Heart left ventricle (tissue), 16 donors: ENCODE measurements at regions not wholly inside any gene's neighbourhood (a gene's known extent, or its start where the extent isn't known, plus 50 kb on each side); places are given as distances from the start of the nearest gene placed in this dataset.

Source experiments
- ATAC-seq, 4 donors: fragments of 200-7000 bp; cut with Tn5 transposase; one replicate each; pipeline ENCODE4 v1.9.1; 2020 to 2022; ENCODE audit warnings: moderate library complexity in 4 of 4, mild to moderate bottlenecking in 3 of 4, moderate number of reproducible peaks in 1 of 4
- DNase-seq, 5 donors: peaks; one replicate each; pipeline ENCODE4 v3.0.0-alpha.2; 2020
- H3K27ac ChIP-seq, 12 donors: fragments of 200-600 bp; sonication (generic) in 4 of 12; one replicate each; pipeline versions ENCODE4 v1.5.0 to v1.8.0; 2016 to 2022; ENCODE audit warnings: mild to moderate bottlenecking in 2 of 12
- H3K27me3 ChIP-seq, 9 donors: fragments of 200-600 bp; sonication (generic) in 2 of 9; one replicate each; pipeline versions ENCODE4 v1.5.1 to v1.8.0; 2016 to 2022; ENCODE audit warnings: mild to moderate bottlenecking in 3 of 9
- H3K36me3 ChIP-seq, 9 donors: fragments of 200-600 bp; sonication (generic) in 2 of 9; one replicate each; pipeline versions ENCODE4 v1.5.0 to v1.8.0; 2018 to 2022; ENCODE audit warnings: mild to moderate bottlenecking in 2 of 9
- H3K4me1 ChIP-seq, 12 donors: fragments of 200-600 bp; sonication (generic) in 4 of 12; one replicate each; pipeline versions ENCODE4 v1.5.0 to v1.8.0; 2016 to 2022; ENCODE audit warnings: mild to moderate bottlenecking in 3 of 12
- H3K4me3 ChIP-seq, 12 donors: fragments of 200-600 bp; sonication (generic) in 4 of 12; one replicate each; pipeline versions ENCODE4 v1.5.0 to v1.8.0; 2017 to 2022; ENCODE audit warnings: mild to moderate bottlenecking in 9 of 12, moderate library complexity in 4 of 12
- H3K9me3 ChIP-seq, 12 donors: fragments of 200-600 bp; sonication (generic) in 4 of 12; one replicate each; pipeline versions ENCODE4 v1.5.0 to v1.8.0; 2016 to 2022; ENCODE audit warnings: mild to moderate bottlenecking in 1 of 12
- CTCF ChIP-seq, 12 donors: fragments of 200-600 bp; sonication (generic) in 4 of 12; IDR thresholded peaks; one replicate each; pipeline versions ENCODE4 v1.5.0 to v1.8.0; 2018 to 2022; ENCODE audit warnings: antibody characterized with exemption in 12 of 12, mild to moderate bottlenecking in 5 of 12
- POLR2A ChIP-seq, 2 donors: fragments of 450-650 bp; IDR thresholded peaks; one replicate each; pipeline ENCODE4 v1.6.1; 2017; ENCODE audit warnings: antibody characterized with exemption in 2 of 2, mild to moderate bottlenecking in 2 of 2, moderate library complexity in 2 of 2
- WGBS, 4 donors: extraction: QIAGEN DNeasy Blood & Tissue Kit in 2 of 4; methylation state at CpG; one replicate each; pipeline versions ENCODE4 v1.1.5 to v1.1.7; 2013 to 2018; 5-methylcytosine and 5-hydroxymethylcytosine counted together
- intact Hi-C, 10 donors: fragments of 100-400 bp; cut with DNase I; formaldehyde crosslinking; loops; one replicate each; pipeline versions ENCODE4 v1.11.1 to v1.14.2; 2022
- donor health status: ischemic (EF 13 %, LVEDD 7.1; RV severe dilation, severe dysfunction).
- donor health status: healthy with polysubstance abuse.
- donor health status: DM: no; HTN: yes; CAD: no.
- donor health status: DM: no; HTN: no; CAD: no.
- donor health status: ischemic (EF 25% LVEDD 6.9; RV normal size, moderate dysfunction).
- donor health status: ischemic (EF 25% LVEDD 5.7; RV mildly dilated, moderate dysfunction).
- donor health status: healthy.
- donor health status: DM: yes; HTN: yes; CAD: no.
- donor health status: ischemic (EF 35%, LVEDD 5.7; RV mildly dilated, moderate dysfunction).
- donor health status: nonischemic (EF 11% LVEDD 7.7; RV severe dilation, severe dysfunction).
- donor health status: DM: yes; HTN: yes; CAD: no.
- donor health status: PGD.
- donor health status: ischemic (EF 29% LVEDD 5.4; RV normal size, mild dysfunction).
- donor health status: nonischemic (EF 23%, LVEDD 6.1; RV moderate dilation, normal function).

- Histone ChIP-seq H3K4me1 (peaks cover 0 to 15% (median 3%) of the 10 kb centered on the region in 12 donors), H3K4me3 (no peak overlapping the region), H3K27ac (no peak overlapping the region), H3K27me3 (no peaks in the 10 kb centered on the region), H3K36me3 (no peaks in the 10 kb centered on the region), H3K9me3 (no peaks in the 10 kb centered on the region)
- TF ChIP-seq CTCF (IDR thresholded peaks at IDR 0.05) (no peak), POLR2A (IDR thresholded peaks at IDR 0.05) (no peak)
- WGBS, 4 donors: 96 to 97% (median 97%) methylated on average over 8 of the region's 8 CpGs
- no peak for ATAC-seq
- intact Hi-C loops: loop anchor here in 2 of 10 donors (5.0 kb wide), 2 partner anchors 39 to 54 kb away; no protein-coding TSS in a partner anchor
- DNase-seq: no peak
Measured at GRCh38 chr3:193808317-193808716, 215.3 kb downstream of the OPA1 start.

- H3K9me3 ChIP-seq: no peaks in the 10 kb centered on the region
- H3K4me1 ChIP-seq: peaks cover 0 to 15% (median 3%) of the 10 kb centered on the region in 12 donors
- intact Hi-C loops: loop anchor here in 2 of 10 donors (5.0 kb wide), 2 partner anchors 38 to 53 kb away; no protein-coding TSS in a partner anchor
- DNase-seq: no peak
- 84 to 99% (median 93%) methylated on average over 2 of the region's 2 CpGs for WGBS, 4 donors
- no peak overlapping the region for H3K27ac ChIP-seq
- ATAC-seq: no peak
- H3K4me3 ChIP-seq: no peak overlapping the region
- no peaks in the 10 kb centered on the region for H3K36me3 ChIP-seq
- H3K27me3 ChIP-seq: no peaks in the 10 kb centered on the region
- TF ChIP-seq CTCF (IDR thresholded peaks at IDR 0.05): no peak
- no peak for TF ChIP-seq POLR2A (IDR thresholded peaks at IDR 0.05)
Measured at GRCh38 chr3:193809106-193809505, 216.1 kb downstream of the OPA1 start.

GRCh38 chr3:193812078-193812725 is 219.2 kb downstream of the OPA1 start:
- no peak for ATAC-seq
- no peak for DNase-seq
- no peaks in the 10 kb centered on the region for H3K9me3 ChIP-seq
- no peaks in the 10 kb centered on the region for H3K27me3 ChIP-seq
- WGBS, 4 donors: 95 to 99% (median 97%) methylated on average over 5 of the region's 5 CpGs
- intact Hi-C loops: no loop called here
- H3K4me3 ChIP-seq: no peak overlapping the region
- peaks cover 0 to 15% (median 0%) of the 10 kb centered on the region in 12 donors for H3K4me1 ChIP-seq
- no peak overlapping the region for H3K27ac ChIP-seq
- no peaks in the 10 kb centered on the region for H3K36me3 ChIP-seq
- TF ChIP-seq POLR2A (IDR thresholded peaks at IDR 0.05) (no peak), CTCF (IDR thresholded peaks at IDR 0.05) (no peak)

GRCh38 chr3:193812791-193813500 is 219.9 kb downstream of the OPA1 start:
- Histone ChIP-seq H3K27me3 (no peaks in the 10 kb centered on the region), H3K27ac (no peak overlapping the region), H3K9me3 (no peaks in the 10 kb centered on the region), H3K36me3 (no peaks in the 10 kb centered on the region), H3K4me1 (peaks cover 0 to 20% (median 0%) of the 10 kb centered on the region in 12 donors), H3K4me3 (no peak overlapping the region)
- TF ChIP-seq CTCF (IDR thresholded peaks at IDR 0.05) (no peak), POLR2A (IDR thresholded peaks at IDR 0.05) (no peak)
- WGBS, 4 donors: 96 to 99% (median 97%) methylated on average over 7 of the region's 7 CpGs
- intact Hi-C loops: no loop called here
- ATAC-seq (no peak), DNase-seq (no peak)
